Kidney epithelial cell (primary cell): ENCODE measurements at regions not wholly inside any gene's neighbourhood (a gene's known extent, or its start where the extent isn't known, plus 50 kb on each side); places are given as distances from the start of the nearest gene placed in this dataset.

Source experiments
- DNase-seq: peaks from one replicate; pipeline ENCODE4 v3.0.0-alpha.2; 2010; ENCODE audit warnings: low read depth
- H3K27me3 ChIP-seq: 2 replicates; pipeline ENCODE4 v1.6.0; 2011; ENCODE audit warnings: low read length; ENCODE audit not compliant: control insufficient read depth, insufficient read depth
- H3K36me3 ChIP-seq: 2 replicates; pipeline ENCODE4 v1.5.1; 2011; ENCODE audit warnings: low read length; ENCODE audit not compliant: control insufficient read depth, insufficient read depth
- H3K4me3 ChIP-seq: 2 replicates; pipeline ENCODE4 v1.5.1; 2011; ENCODE audit warnings: low read depth, mild to moderate bottlenecking, control low read depth, low read length
- TF ChIP-seq, protein P1 (sequence below): IDR thresholded peaks from 2 replicates; pipeline ENCODE4 v1.5.1; 2011; ENCODE audit warnings: mild to moderate bottlenecking, moderate library complexity, low read length, control low read depth, inconsistent platforms; ENCODE audit not compliant: insufficient read depth, poor library complexity, severe bottlenecking

DNA sequence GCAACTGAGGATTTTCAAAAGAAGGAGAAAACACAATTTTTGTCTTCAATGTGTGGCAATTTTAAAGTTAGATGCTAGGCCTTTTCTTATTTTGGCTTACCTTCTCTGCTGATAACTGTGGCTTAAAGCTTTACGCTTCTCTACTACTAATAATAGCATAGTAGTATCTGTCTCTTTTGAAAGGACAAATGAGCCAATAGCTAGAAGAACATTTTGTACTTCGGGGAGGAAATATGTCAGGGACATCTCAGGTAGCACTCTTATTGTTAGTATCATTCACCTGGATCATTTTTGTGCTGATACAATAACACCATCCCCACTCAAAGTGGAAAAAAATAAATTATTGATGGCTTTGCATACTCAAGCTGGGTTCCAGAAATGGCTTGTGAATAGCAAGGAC, 586.1 kb upstream of the TBL1XR1 start:
- Histone ChIP-seq H3K27me3 (no peaks in the 10 kb centered on the region), H3K4me3 (no peak overlapping the region)
- TF ChIP-seq, protein P1, sequence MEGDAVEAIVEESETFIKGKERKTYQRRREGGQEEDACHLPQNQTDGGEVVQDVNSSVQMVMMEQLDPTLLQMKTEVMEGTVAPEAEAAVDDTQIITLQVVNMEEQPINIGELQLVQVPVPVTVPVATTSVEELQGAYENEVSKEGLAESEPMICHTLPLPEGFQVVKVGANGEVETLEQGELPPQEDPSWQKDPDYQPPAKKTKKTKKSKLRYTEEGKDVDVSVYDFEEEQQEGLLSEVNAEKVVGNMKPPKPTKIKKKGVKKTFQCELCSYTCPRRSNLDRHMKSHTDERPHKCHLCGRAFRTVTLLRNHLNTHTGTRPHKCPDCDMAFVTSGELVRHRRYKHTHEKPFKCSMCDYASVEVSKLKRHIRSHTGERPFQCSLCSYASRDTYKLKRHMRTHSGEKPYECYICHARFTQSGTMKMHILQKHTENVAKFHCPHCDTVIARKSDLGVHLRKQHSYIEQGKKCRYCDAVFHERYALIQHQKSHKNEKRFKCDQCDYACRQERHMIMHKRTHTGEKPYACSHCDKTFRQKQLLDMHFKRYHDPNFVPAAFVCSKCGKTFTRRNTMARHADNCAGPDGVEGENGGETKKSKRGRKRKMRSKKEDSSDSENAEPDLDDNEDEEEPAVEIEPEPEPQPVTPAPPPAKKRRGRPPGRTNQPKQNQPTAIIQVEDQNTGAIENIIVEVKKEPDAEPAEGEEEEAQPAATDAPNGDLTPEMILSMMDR: no peak

DNA sequence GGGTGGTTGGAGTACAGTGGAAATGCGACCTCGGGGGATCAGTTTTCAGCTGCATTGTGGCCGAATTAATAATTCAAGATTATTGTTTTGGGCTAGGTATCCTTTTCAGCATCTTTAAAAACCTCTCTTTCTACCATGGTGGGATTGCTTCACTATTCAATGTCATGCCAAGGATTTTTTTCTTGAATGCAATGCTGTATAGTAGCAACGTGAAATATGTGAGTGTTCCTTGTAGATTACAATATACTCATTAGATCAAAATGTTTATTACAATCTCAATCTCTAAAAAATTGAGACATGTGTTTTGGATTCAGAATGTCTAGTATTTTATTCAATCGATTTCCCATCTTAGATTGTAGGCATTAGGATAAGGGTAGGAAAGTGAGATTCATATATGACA, 586.5 kb upstream of the TBL1XR1 start:
- TF ChIP-seq, protein P1: no peak
- no peaks in the 10 kb centered on the region for H3K36me3 ChIP-seq

More for the DNA sequence above, 586.1 kb upstream of the TBL1XR1 start:
- H3K36me3 ChIP-seq: no peaks in the 10 kb centered on the region
- no peak for DNase-seq

DNA sequence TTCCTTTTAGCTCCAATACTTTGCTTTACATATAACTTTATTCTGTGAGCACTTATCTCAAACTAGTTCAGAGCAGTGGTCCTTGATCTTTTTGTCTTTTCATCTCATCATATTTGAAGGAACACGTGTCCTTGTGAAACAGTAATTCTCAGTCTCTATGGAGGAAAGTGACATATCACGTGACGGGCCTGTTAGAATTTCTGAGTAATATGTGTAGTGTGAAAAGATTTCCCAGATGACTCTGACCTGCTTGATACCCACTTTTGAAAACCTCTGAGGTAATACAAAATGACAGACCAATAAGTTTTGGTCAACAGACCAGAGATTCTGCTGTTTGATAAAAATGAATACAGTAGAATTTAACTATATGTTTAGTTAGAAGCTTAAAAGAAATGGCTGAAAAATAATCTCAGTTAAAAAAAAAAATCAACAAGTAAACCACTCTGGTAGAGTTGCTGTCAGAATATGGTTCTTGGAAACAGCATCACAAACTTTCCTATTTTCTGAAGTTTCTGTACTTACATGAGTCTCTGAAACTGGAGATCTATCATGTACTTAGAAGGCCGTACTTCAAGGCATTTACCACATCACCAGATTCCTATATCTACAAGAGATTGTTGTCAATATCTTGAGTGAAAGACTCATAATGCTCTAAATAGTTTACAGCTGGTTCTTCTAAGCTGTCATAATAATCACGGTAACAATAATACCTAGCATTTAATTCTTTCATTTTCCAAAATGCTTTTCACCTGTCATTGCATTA, 590.2 kb upstream of the TBL1XR1 start:
- no peaks in the 10 kb centered on the region for H3K27me3 ChIP-seq
- no peak for DNase-seq
- H3K36me3 ChIP-seq: no peaks in the 10 kb centered on the region
- TF ChIP-seq, protein P1: no peak
- no peak overlapping the region for H3K4me3 ChIP-seq

More for the DNA sequence above, 586.5 kb upstream of the TBL1XR1 start:
- H3K27me3 ChIP-seq: no peaks in the 10 kb centered on the region
- no peak overlapping the region for H3K4me3 ChIP-seq
- no peak for DNase-seq

- TF ChIP-seq, protein P1: no peak
- no peaks in the 10 kb centered on the region for H3K36me3 ChIP-seq
- DNase-seq: no peak
- no peaks in the 10 kb centered on the region for H3K27me3 ChIP-seq
- H3K4me3 ChIP-seq: no peak overlapping the region
Measured at GRCh38 chr3:177789500-177789899, 592.2 kb upstream of the TBL1XR1 start.

DNA sequence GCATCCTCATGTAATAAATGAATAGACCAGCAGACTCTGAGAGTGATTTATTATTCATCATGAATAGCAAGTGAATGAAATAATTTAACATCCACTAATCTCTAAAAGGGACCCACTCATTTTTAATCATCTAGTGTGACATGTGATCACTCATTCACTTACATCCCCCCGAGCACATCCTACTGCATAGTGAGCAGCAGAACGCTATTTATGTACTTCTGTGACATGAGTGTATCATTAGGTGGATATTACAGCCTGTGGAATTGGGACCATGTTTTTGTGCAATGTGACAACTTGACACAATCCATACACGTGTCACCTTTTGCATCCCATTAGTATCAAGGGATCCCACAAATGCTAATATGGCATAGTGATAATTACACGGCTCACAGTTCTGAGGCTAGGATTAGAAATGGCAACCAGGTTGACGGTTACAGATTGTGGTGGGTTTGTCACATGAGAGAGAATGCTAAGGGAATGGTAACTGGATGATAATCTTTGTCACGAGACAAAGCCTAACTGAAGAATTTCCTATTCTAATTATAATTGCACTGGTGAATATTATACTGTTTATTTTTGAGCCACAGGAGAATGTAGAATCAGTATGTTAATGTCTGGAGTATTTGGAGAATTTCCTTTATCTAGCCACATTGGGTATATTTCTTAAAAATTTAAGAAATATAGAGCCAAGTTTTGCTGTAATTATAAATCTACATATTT, 595.2 kb upstream of the TBL1XR1 start:
- H3K4me3 ChIP-seq: no peak overlapping the region
- H3K36me3 ChIP-seq: no peaks in the 10 kb centered on the region
- no peak for DNase-seq
- H3K27me3 ChIP-seq: no peaks in the 10 kb centered on the region
- TF ChIP-seq, protein P1: no peak
